H1 (cell line): ENCODE measurements at regions not wholly inside any gene's neighbourhood (a gene's known extent, or its start where the extent isn't known, plus 50 kb on each side); places are given as distances from the start of the nearest gene placed in this dataset.

Experiments used
- CTBP2 ChIP-seq: IDR thresholded peaks from 2 replicates; pipeline ENCODE4 v1.7.0; 2011; ENCODE audit warnings: borderline replicate concordance, mild to moderate bottlenecking, moderate library complexity, mixed read lengths, low read length; ENCODE audit not compliant: insufficient read depth, insufficient read length
- FOSL1 ChIP-seq: IDR thresholded peaks from 2 replicates; pipeline ENCODE4 v1.6.1; 2011; ENCODE audit warnings: mild to moderate bottlenecking, low read depth, low read length, moderate library complexity; ENCODE audit not compliant: insufficient read depth
- JUND ChIP-seq: IDR thresholded peaks from 2 replicates; pipeline ENCODE4 v1.6.1; 2011; ENCODE audit warnings: mild to moderate bottlenecking, improper control_type of control experiment, low read length
- RFX5 ChIP-seq: IDR thresholded peaks from 2 replicates; pipeline ENCODE4 v1.6.1; 2011; ENCODE audit warnings: low read depth, low read length, improper control_type of control experiment, borderline replicate concordance
- USF2 ChIP-seq: IDR thresholded peaks from 2 replicates; pipeline ENCODE4 v1.6.1; 2011; ENCODE audit warnings: low read length, improper control_type of control experiment

DNA sequence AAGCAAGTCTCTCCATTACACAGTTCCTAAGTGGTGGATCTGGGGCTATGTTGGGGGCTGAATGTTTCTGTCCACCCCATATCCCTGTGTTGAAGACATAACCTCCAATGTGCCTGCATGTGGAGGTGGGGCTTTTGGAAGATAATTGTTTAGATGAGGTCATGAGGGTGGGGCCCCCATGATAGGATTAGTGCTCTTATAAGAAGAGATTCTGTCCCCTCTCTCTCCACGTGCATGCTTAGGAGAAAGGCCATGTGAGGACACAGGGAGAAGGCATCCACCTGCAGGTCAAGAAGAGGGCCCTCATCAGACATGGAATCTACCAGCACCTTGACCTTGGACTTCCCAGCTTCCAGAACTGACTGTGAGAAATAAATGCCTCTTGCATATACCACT lies 231.0 kb upstream of the CHRNA7 start (continued):
- no peak for TF ChIP-seq CTBP2
- TF ChIP-seq JUND, result no peak
- TF ChIP-seq USF2, result no peak
- TF ChIP-seq RFX5, result no peak
- no peak for TF ChIP-seq FOSL1
